DND-41 (cell line): ENCODE measurements at regions not wholly inside any gene's neighbourhood (a gene's known extent, or its start where the extent isn't known, plus 50 kb on each side); places are given as distances from the start of the nearest gene placed in this dataset.

ENCODE experiments used
- ATAC-seq: fragments of 200-7000 bp; cut with Tn5 transposase; 3 replicates; pipeline ENCODE4 v1.9.1; 2021; ENCODE audit warnings: low read depth; ENCODE audit not compliant: insufficient read depth
- DNase-seq: peaks from one replicate; pipeline ENCODE4 v3.0.0-alpha.2; 2020
- H2AFZ ChIP-seq: 2 replicates; pipeline ENCODE4 v1.6.0; 2012; ENCODE audit warnings: low read depth, low read length
- H3K27ac ChIP-seq: 2 replicates; pipeline ENCODE4 v1.5.1; 2012; ENCODE audit warnings: low read length, inconsistent platforms
- H3K27me3 ChIP-seq: fragments of 200-600 bp; sonication (generic); 2 replicates; pipeline ENCODE4 v1.6.0; 2012; ENCODE audit warnings: low read length, mild to moderate bottlenecking, inconsistent platforms; ENCODE audit not compliant: insufficient read depth, poor library complexity
- H3K36me3 ChIP-seq: 2 replicates; pipeline ENCODE4 v1.5.1; 2012; ENCODE audit warnings: low read length, inconsistent platforms; ENCODE audit not compliant: insufficient read depth
- H3K4me1 ChIP-seq: 2 replicates; pipeline ENCODE4 v1.5.1; 2012; ENCODE audit warnings: mild to moderate bottlenecking, low read length; ENCODE audit not compliant: insufficient read depth
- H3K4me2 ChIP-seq: 2 replicates; pipeline ENCODE4 v1.6.0; 2012; ENCODE audit warnings: mild to moderate bottlenecking, moderate library complexity, low read length, inconsistent platforms; ENCODE audit not compliant: insufficient read depth
- H3K4me3 ChIP-seq, 2 experiments: fragments of 200-600 bp in 1 of 2; shearing (Covaris generic) in 1 of 2; 2 replicates each; pipeline ENCODE4 v1.5.1; 2012 to 2016; ENCODE audit warnings: inconsistent platforms in 2 of 2, low read length in 2 of 2, mild to moderate bottlenecking in 2 of 2, low read depth in 1 of 2, moderate library complexity in 1 of 2
- H3K79me2 ChIP-seq: 2 replicates; pipeline ENCODE4 v1.6.0; 2012; ENCODE audit warnings: low read length, inconsistent platforms; ENCODE audit not compliant: insufficient read depth
- H3K9ac ChIP-seq: 2 replicates; pipeline ENCODE4 v1.6.0; 2012; ENCODE audit warnings: low read depth, mild to moderate bottlenecking, inconsistent platforms, low read length, moderate library complexity
- H3K9me3 ChIP-seq: 2 replicates; pipeline ENCODE4 v1.5.1; 2012; ENCODE audit warnings: low read length, moderate library complexity, mild to moderate bottlenecking, inconsistent platforms; ENCODE audit not compliant: insufficient read depth, severe bottlenecking
- H4K20me1 ChIP-seq: 2 replicates; pipeline ENCODE4 v1.6.0; 2012; ENCODE audit warnings: low read length; ENCODE audit not compliant: insufficient read depth
- EZH2 ChIP-seq: IDR thresholded peaks from 3 replicates; pipeline ENCODE4 v1.6.1; 2012; ENCODE audit warnings: borderline replicate concordance, low read depth, mild to moderate bottlenecking, moderate library complexity, low read length, inconsistent platforms; ENCODE audit not compliant: severe bottlenecking
- TF ChIP-seq, protein P1 (sequence below): IDR thresholded peaks from 2 replicates; pipeline ENCODE4 v1.5.1; 2012; ENCODE audit warnings: borderline replicate concordance, low read length, moderate library complexity, mild to moderate bottlenecking; ENCODE audit not compliant: poor library complexity, severe bottlenecking; ENCODE audit errors: extremely low read depth

DNA sequence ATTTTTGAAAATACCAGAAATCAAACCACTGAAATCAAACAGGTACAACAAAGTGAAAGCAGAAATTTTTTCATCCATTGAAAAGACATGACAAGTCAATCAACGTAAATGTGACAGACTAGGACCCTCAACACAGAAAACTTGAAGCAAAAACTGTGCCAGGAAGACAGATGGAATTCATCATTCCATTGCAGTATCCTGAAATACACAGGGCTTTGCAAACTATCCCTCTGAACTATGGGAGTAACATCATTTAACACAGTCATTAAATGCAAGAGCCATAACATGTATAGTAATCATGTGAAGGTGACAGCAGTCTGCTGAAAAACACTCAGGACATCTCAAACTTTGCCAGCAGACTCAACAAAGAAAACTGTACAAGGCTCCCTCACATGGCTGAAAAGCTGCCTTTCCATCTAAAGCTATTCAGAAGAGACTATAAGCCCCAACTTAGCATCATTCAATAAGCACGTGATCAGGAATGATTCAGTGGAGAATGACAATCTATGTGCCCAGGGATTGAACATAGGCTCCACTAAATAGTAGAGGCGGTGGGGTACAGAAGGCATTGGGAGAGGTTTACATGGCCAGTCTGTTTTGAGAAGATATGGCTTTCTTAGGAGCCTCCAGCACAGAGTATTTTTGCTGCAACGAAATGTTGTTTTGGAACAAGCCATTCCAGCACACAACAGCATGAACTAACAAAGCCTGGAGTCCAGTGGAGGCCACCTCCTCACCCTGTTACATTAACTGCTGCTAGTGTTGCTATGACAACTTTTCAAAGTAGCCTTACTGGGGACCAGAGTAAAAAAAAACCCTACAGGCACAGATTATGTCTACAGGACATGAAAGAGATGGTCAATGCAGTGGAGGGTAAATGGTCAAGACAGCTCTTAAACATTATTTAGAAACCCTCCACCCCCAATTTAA lies 274.5 kb upstream of the NOCT start:
- H3K9me3 ChIP-seq = no peaks in the 10 kb centered on the region
- no peaks in the 10 kb centered on the region for H3K36me3 ChIP-seq
- H2AFZ ChIP-seq = no peak overlapping the region
- H3K4me2 ChIP-seq = no peak overlapping the region
- no peaks in the 10 kb centered on the region for H3K4me1 ChIP-seq
- no peak for ATAC-seq
- H3K4me3 ChIP-seq = no peak overlapping the region
- peaks cover 3% of the 10 kb centered on the region for H3K27me3 ChIP-seq
- H3K9ac ChIP-seq = no peak overlapping the region
- no peaks in the 10 kb centered on the region for H4K20me1 ChIP-seq
- H3K27ac ChIP-seq = no peak overlapping the region
- TF ChIP-seq, protein P1, sequence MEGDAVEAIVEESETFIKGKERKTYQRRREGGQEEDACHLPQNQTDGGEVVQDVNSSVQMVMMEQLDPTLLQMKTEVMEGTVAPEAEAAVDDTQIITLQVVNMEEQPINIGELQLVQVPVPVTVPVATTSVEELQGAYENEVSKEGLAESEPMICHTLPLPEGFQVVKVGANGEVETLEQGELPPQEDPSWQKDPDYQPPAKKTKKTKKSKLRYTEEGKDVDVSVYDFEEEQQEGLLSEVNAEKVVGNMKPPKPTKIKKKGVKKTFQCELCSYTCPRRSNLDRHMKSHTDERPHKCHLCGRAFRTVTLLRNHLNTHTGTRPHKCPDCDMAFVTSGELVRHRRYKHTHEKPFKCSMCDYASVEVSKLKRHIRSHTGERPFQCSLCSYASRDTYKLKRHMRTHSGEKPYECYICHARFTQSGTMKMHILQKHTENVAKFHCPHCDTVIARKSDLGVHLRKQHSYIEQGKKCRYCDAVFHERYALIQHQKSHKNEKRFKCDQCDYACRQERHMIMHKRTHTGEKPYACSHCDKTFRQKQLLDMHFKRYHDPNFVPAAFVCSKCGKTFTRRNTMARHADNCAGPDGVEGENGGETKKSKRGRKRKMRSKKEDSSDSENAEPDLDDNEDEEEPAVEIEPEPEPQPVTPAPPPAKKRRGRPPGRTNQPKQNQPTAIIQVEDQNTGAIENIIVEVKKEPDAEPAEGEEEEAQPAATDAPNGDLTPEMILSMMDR = no peak
- TF ChIP-seq EZH2 = no peak
- no peak for DNase-seq
- no peaks in the 10 kb centered on the region for H3K79me2 ChIP-seq

DNA sequence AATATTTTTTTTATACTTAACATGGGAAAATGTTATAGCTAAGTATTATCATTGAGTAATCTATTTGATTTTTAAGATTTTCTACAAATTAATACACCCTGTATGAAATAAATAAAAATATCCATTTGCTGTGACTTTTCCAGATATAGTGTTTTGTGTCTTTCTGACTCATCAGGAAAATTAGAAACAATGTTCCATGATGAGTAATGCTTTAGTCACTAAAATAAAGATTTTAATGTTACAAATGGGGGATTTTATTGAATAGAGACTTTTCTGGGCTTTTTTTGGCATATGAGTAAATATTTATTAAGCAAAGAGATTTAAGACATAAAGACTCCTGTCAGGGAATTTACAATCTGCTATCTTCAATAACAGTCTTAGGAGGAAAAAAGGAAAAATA lies 279.2 kb upstream of the NOCT start:
- no peaks in the 10 kb centered on the region for H3K27me3 ChIP-seq
- no peak for ATAC-seq
- no peaks in the 10 kb centered on the region for H3K36me3 ChIP-seq
- H2AFZ ChIP-seq = no peak overlapping the region
- H3K4me3 ChIP-seq = no peak overlapping the region
- no peaks in the 10 kb centered on the region for H3K4me1 ChIP-seq
- no peak overlapping the region for H3K27ac ChIP-seq
- H3K9me3 ChIP-seq = no peaks in the 10 kb centered on the region
- H3K4me2 ChIP-seq = no peak overlapping the region
- TF ChIP-seq EZH2 = no peak
- TF ChIP-seq, protein P1 = no peak
- DNase-seq = no peak
- no peak overlapping the region for H3K9ac ChIP-seq
- no peaks in the 10 kb centered on the region for H3K79me2 ChIP-seq
- no peaks in the 10 kb centered on the region for H4K20me1 ChIP-seq

DNA sequence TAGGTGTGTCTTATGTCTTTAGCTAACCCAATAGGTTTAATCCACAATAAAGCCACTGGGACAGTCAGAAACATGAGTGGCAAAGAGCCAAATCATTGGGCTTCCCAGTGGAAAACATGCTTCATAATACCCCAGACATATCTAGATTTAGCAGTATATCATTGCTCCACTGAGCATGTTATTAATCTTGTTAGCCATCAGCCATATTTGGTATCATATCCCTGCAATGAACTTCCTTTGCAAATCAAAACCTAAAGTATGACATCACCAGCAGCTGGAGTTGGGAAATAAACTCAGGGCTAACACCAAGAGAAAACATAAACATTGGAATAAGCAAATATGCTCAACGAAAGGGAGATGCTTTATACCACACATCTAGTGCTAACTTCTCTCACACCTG lies 280.8 kb upstream of the NOCT start:
- H4K20me1 ChIP-seq = no peaks in the 10 kb centered on the region
- H3K4me2 ChIP-seq = no peak overlapping the region
- ATAC-seq = no peak

More for the DNA sequence above, 280.8 kb upstream of the NOCT start:
- Histone ChIP-seq H3K4me3 (no peak overlapping the region), H3K9me3 (no peaks in the 10 kb centered on the region), H3K4me1 (no peaks in the 10 kb centered on the region), H3K27ac (no peak overlapping the region), H3K79me2 (no peaks in the 10 kb centered on the region), H2AFZ (no peak overlapping the region), H3K27me3 (no peaks in the 10 kb centered on the region), H3K9ac (no peak overlapping the region), H3K36me3 (no peaks in the 10 kb centered on the region)
- TF ChIP-seq EZH2 = no peak
- TF ChIP-seq, protein P1 = no peak
- DNase-seq = no peak
